NB4 (cell line): ENCODE measurements at regions not wholly inside any gene's neighbourhood (a gene's known extent, or its start where the extent isn't known, plus 50 kb on each side); places are given as distances from the start of the nearest gene placed in this dataset.

Experiments used
- POLR2A ChIP-seq: IDR thresholded peaks from 2 replicates; pipeline ENCODE4 v1.6.1; 2011; ENCODE audit warnings: mild to moderate bottlenecking; ENCODE audit not compliant: insufficient read length; ENCODE audit errors: extremely low read depth
- TF ChIP-seq, protein P1 (sequence below): IDR thresholded peaks from one replicate; pipeline ENCODE4 v1.5.1; 2012; ENCODE audit warnings: low read depth, low read length

- TF ChIP-seq, protein P1, sequence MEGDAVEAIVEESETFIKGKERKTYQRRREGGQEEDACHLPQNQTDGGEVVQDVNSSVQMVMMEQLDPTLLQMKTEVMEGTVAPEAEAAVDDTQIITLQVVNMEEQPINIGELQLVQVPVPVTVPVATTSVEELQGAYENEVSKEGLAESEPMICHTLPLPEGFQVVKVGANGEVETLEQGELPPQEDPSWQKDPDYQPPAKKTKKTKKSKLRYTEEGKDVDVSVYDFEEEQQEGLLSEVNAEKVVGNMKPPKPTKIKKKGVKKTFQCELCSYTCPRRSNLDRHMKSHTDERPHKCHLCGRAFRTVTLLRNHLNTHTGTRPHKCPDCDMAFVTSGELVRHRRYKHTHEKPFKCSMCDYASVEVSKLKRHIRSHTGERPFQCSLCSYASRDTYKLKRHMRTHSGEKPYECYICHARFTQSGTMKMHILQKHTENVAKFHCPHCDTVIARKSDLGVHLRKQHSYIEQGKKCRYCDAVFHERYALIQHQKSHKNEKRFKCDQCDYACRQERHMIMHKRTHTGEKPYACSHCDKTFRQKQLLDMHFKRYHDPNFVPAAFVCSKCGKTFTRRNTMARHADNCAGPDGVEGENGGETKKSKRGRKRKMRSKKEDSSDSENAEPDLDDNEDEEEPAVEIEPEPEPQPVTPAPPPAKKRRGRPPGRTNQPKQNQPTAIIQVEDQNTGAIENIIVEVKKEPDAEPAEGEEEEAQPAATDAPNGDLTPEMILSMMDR: no peak
- TF ChIP-seq POLR2A: no peak
Observed at GRCh38 chr5:52255308-52255707, 532.4 kb upstream of the ITGA1 start.
